HG03354 (cell line): ENCODE measurements at regions not wholly inside any gene's neighbourhood (a gene's known extent, or its start where the extent isn't known, plus 50 kb on each side); places are given as distances from the start of the nearest gene placed in this dataset.
"Not testable (repeated sequence)": the region's sequence is repeated elsewhere in the genome, so short reads cannot be mapped to it uniquely, and the experiment has no call there.

ENCODE experiments used
- ATAC-seq: cut with Tn5 transposase; IDR thresholded peaks from one replicate; pipeline ENCODE4 v1.9.1; 2021; ENCODE audit warnings: mild to moderate bottlenecking; ENCODE audit not compliant: unreplicated experiment, poor library complexity, severe bottlenecking

- ATAC-seq, result not testable (repeated sequence)
Measured at GRCh38 chr10:30129326-30129725, 69.9 kb upstream of the JCAD start.

GRCh38 chr10:30127120-30127541, 67.7 kb upstream of the JCAD start:
- ATAC-seq, result no peak

- ATAC-seq, result no peak
Measured at GRCh38 chr10:30125496-30125895, 66.1 kb upstream of the JCAD start.

GRCh38 chr10:30124704-30125103, 65.3 kb upstream of the JCAD start:
- ATAC-seq, result no peak

GRCh38 chr10:30121401-30121800, 62.0 kb upstream of the JCAD start:
- ATAC-seq, result no peak

- ATAC-seq, result no peak
Measured at GRCh38 chr10:30118590-30118989, 59.2 kb upstream of the JCAD start.

- ATAC-seq, result no peak
Measured at GRCh38 chr10:30117812-30118501, 58.6 kb upstream of the JCAD start.

GRCh38 chr10:30116041-30116491, 56.7 kb upstream of the JCAD start:
- ATAC-seq, result no peak

GRCh38 chr10:30115626-30115940, 56.2 kb upstream of the JCAD start:
- no peak for ATAC-seq

GRCh38 chr10:30114881-30115625, 55.7 kb upstream of the JCAD start:
- ATAC-seq, result no peak

GRCh38 chr10:30114401-30114800, 55.0 kb upstream of the JCAD start:
- no peak for ATAC-seq

GRCh38 chr10:30111340-30112022, 52.1 kb upstream of the JCAD start:
- no peak for ATAC-seq
